ENCODE measurements at regions not wholly inside any gene's neighbourhood (a gene's known extent, or its start where the extent isn't known, plus 50 kb on each side); places are given as distances from the start of the nearest gene placed in this dataset.

DNA sequence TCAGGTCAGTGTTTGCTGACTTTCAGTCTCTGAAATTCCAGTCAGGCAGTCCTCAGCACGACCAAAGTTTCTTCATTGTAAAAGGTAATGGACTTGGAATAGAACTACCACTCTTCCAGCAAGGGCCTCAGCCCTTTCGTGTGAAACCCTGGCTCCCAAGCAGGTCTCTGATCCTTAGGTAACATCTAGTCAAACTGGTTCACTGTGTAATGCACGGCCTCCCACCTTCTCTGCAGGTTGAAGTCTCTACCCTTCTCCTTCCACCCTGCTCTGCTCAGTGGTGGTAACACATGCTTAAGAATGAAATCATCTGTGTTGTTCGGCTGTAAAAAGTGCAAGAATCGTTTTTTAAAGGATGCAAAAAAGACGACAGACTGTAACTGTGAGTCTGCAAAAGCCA is 287.2 kb upstream of the POU3F2 start:
- DNase-seq (no peak), ATAC-seq (ENCODE audit: low read depth) (no peak)
- H3K4me1 Mint-ChIP-seq: no peaks in the 10 kb centered on the region
- no peaks in the 10 kb centered on the region for H3K36me3 Mint-ChIP-seq
- H3K4me3 Mint-ChIP-seq: no peak overlapping the region
- H3K27ac Mint-ChIP-seq: no peak overlapping the region
- no peaks in the 10 kb centered on the region for H3K27me3 Mint-ChIP-seq
- H3K9me3 Mint-ChIP-seq: no peaks in the 10 kb centered on the region
- POLR2A ChIA-PET: no interaction called here

DNA sequence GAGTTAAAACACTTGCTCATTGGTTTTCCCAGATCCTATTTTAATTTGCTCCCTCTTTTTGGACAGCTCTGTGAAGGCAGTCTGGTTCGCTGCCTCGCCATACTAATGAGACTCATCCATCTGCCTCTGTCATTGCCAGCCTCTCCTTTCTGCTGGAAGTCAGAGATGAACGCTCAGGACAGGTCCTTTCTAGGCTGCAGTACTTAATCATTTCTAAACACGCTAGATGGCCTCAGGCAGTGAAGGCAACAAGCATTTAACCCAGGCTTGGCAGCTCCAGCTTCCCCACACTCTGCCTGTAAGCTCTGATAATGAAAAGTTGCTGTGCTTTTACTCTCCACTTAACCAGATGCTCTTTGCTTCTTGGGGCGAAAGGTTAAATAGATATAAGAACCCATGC is 286.7 kb upstream of the POU3F2 start:
- H3K36me3 Mint-ChIP-seq: no peaks in the 10 kb centered on the region
- ATAC-seq (ENCODE audit: low read depth) (no peak), DNase-seq (no peak)
- H3K27ac Mint-ChIP-seq: no peak overlapping the region
- H3K9me3 Mint-ChIP-seq: no peaks in the 10 kb centered on the region
- H3K27me3 Mint-ChIP-seq: no peaks in the 10 kb centered on the region
- no peak overlapping the region for H3K4me3 Mint-ChIP-seq
- no peaks in the 10 kb centered on the region for H3K4me1 Mint-ChIP-seq
- POLR2A ChIA-PET: no interaction called here

- H3K36me3 Mint-ChIP-seq: no peaks in the 10 kb centered on the region
- ATAC-seq (ENCODE audit: low read depth) (no peak), DNase-seq (no peak)
- no peaks in the 10 kb centered on the region for H3K9me3 Mint-ChIP-seq
- H3K4me3 Mint-ChIP-seq: no peak overlapping the region
- POLR2A ChIA-PET: no interaction called here
- no peaks in the 10 kb centered on the region for H3K4me1 Mint-ChIP-seq
- no peak overlapping the region for H3K27ac Mint-ChIP-seq
- no peaks in the 10 kb centered on the region for H3K27me3 Mint-ChIP-seq
Observed at GRCh38 chr6:98548301-98548700, 286.1 kb upstream of the POU3F2 start.

DNA sequence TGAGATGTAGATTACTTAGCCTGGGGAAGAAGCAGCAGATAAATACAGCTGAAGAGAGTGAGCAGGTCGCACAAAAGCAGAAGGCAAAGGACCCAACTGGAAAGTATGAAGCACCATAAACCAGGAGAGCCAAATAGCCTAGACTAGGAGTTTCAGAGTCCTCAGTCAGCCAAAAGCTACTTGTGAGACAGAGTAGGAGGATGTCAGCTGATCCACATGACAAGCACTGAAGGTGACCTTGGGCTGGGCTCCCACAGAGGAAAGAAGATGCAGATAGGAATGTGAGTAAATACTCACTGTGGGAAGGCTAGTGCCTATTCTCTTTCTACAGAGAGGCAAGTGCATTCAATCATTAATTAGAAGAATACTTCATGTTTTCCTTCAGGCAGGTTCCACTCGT is 274.0 kb upstream of the POU3F2 start:
- no peak overlapping the region for H3K4me3 Mint-ChIP-seq
- H3K27ac Mint-ChIP-seq: no peak overlapping the region
- POLR2A ChIA-PET: no interaction called here
- no peaks in the 10 kb centered on the region for H3K36me3 Mint-ChIP-seq
- no peaks in the 10 kb centered on the region for H3K27me3 Mint-ChIP-seq
- H3K4me1 Mint-ChIP-seq: no peaks in the 10 kb centered on the region
- ATAC-seq (ENCODE audit: low read depth) (no peak), DNase-seq (no peak)
- H3K9me3 Mint-ChIP-seq: no peaks in the 10 kb centered on the region

GRCh38 chr6:98560841-98561240 is 273.5 kb upstream of the POU3F2 start:
- Mint-ChIP-seq H3K36me3 (no peaks in the 10 kb centered on the region), H3K9me3 (no peaks in the 10 kb centered on the region), H3K4me3 (no peak overlapping the region), H3K4me1 (no peaks in the 10 kb centered on the region), H3K27me3 (no peaks in the 10 kb centered on the region), H3K27ac (no peak overlapping the region)
- POLR2A ChIA-PET: no interaction called here
- DNase-seq (no peak), ATAC-seq (ENCODE audit: low read depth) (no peak)

DNA sequence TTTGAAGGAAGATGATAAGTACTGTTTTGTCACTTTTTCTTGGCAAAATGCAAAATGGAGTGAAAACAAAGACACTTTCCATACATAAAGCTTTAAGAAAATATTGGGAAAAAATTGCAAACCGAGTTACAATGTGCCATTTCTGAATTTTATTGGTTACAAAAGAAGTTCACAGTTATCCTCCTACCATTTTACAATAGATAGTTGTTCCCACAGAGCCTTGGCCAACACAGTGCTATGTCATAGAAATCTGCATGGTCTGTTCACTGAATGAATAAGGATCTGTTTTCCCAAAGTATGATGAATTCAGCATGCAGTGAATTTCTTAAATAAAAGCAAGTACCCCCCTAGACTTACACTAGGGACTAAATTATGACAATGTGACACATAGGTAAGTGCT is 268.2 kb upstream of the POU3F2 start:
- H3K4me3 Mint-ChIP-seq: no peak overlapping the region
- no peaks in the 10 kb centered on the region for H3K27me3 Mint-ChIP-seq
- no peaks in the 10 kb centered on the region for H3K4me1 Mint-ChIP-seq
- H3K9me3 Mint-ChIP-seq: no peaks in the 10 kb centered on the region
- ATAC-seq (ENCODE audit: low read depth) (no peak), DNase-seq (no peak)
- no peaks in the 10 kb centered on the region for H3K36me3 Mint-ChIP-seq
- H3K27ac Mint-ChIP-seq: no peak overlapping the region
- POLR2A ChIA-PET: no interaction called here

DNA sequence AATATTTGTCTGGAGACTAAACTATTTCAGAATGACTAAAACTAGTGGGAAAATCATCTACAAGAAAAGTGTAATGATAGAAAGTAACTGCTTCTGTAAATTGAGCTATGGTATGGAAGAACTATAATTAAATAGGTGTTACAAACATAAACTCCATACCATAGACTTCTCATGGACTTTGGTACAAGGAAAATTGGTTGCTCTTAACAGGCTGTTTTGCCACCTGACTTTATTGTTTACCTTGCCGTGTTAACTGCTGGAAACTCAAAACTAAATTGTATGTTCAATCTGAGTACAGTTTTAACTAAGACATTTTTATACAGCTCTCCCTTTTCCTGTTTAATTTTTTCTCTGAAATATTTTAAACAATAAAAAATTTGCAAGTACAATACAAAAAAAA is 261.8 kb upstream of the POU3F2 start:
- Mint-ChIP-seq H3K27ac (no peak overlapping the region), H3K9me3 (no peaks in the 10 kb centered on the region), H3K27me3 (no peaks in the 10 kb centered on the region), H3K4me3 (no peak overlapping the region), H3K36me3 (no peaks in the 10 kb centered on the region), H3K4me1 (no peaks in the 10 kb centered on the region)
- DNase-seq (no peak), ATAC-seq (ENCODE audit: low read depth) (no peak)
- POLR2A ChIA-PET: no interaction called here

- no peaks in the 10 kb centered on the region for H3K27me3 Mint-ChIP-seq
- no peak overlapping the region for H3K27ac Mint-ChIP-seq
Observed at GRCh38 chr6:98574984-98575383, 259.4 kb upstream of the POU3F2 start.

DNA sequence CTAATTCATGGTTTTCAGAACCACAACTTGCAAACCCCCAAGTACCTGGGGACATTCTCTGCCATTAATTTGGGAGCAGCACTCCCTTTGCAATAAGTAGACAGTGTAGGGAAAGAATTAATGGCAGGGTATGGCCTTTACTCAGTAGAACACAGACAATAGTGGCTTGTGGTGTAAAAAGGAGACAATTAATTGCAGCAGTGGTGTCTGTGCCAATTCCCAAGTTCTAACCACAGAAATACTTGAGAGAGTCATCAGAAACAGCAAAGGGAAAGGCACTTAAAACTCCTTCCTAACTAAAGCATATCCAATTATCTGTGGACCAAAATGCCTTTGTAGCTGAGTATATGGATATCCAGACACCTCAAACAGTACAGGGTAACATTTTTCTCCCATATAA is 257.6 kb upstream of the POU3F2 start:
- H3K27me3 Mint-ChIP-seq: no peaks in the 10 kb centered on the region
- H3K36me3 Mint-ChIP-seq: no peaks in the 10 kb centered on the region
- POLR2A ChIA-PET: no interaction called here
- H3K27ac Mint-ChIP-seq: no peak overlapping the region
- ATAC-seq (ENCODE audit: low read depth): no peak
- no peaks in the 10 kb centered on the region for H3K4me1 Mint-ChIP-seq
- no peaks in the 10 kb centered on the region for H3K9me3 Mint-ChIP-seq
- H3K4me3 Mint-ChIP-seq: no peak overlapping the region
- no peak for DNase-seq

More at GRCh38 chr6:98574984-98575383, 259.4 kb upstream of the POU3F2 start:
- H3K4me1 Mint-ChIP-seq: no peaks in the 10 kb centered on the region
- no peak overlapping the region for H3K4me3 Mint-ChIP-seq
- POLR2A ChIA-PET: no interaction called here
- DNase-seq (no peak), ATAC-seq (ENCODE audit: low read depth) (no peak)
- no peaks in the 10 kb centered on the region for H3K36me3 Mint-ChIP-seq
- no peaks in the 10 kb centered on the region for H3K9me3 Mint-ChIP-seq

GRCh38 chr6:98578016-98578415 is 256.4 kb upstream of the POU3F2 start:
- POLR2A ChIA-PET: no interaction called here
- no peaks in the 10 kb centered on the region for H3K4me1 Mint-ChIP-seq
- DNase-seq (no peak), ATAC-seq (ENCODE audit: low read depth) (no peak)
- H3K36me3 Mint-ChIP-seq: no peaks in the 10 kb centered on the region
- H3K4me3 Mint-ChIP-seq: no peak overlapping the region
- H3K27me3 Mint-ChIP-seq: no peaks in the 10 kb centered on the region
- no peaks in the 10 kb centered on the region for H3K9me3 Mint-ChIP-seq
- no peak overlapping the region for H3K27ac Mint-ChIP-seq

- no peaks in the 10 kb centered on the region for H3K36me3 Mint-ChIP-seq
- no peaks in the 10 kb centered on the region for H3K9me3 Mint-ChIP-seq
- DNase-seq: no peak
- no peak for ATAC-seq (ENCODE audit: low read depth)
- no peak overlapping the region for H3K27ac Mint-ChIP-seq
- H3K4me3 Mint-ChIP-seq: no peak overlapping the region
- H3K27me3 Mint-ChIP-seq: no peaks in the 10 kb centered on the region
- no peaks in the 10 kb centered on the region for H3K4me1 Mint-ChIP-seq
- POLR2A ChIA-PET: no interaction called here
Observed at GRCh38 chr6:98579079-98579478, 255.3 kb upstream of the POU3F2 start.

DNA sequence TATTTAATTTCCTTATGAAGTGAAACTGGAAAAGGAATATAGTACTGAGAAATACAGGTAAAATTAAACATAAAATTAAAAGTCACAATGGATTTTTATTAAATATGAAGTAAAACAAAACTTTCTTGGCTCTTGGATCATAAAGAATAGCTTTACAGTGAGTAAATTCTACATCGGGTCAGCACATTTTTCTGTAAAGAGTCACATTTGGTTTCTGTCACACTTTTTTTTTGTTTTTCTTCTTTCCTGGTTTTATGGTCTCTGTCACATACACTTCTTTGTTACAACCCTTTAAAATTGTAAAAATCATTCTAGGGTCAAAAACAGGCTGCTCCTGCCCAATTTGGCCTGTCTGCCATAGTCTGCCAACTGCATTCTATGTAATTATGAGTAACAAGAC is 254.4 kb upstream of the POU3F2 start:
- H3K27me3 Mint-ChIP-seq: no peaks in the 10 kb centered on the region
- no peak overlapping the region for H3K27ac Mint-ChIP-seq
- no peak overlapping the region for H3K4me3 Mint-ChIP-seq
- POLR2A ChIA-PET: no interaction called here
- H3K4me1 Mint-ChIP-seq: no peaks in the 10 kb centered on the region
- no peaks in the 10 kb centered on the region for H3K36me3 Mint-ChIP-seq
- H3K9me3 Mint-ChIP-seq: no peaks in the 10 kb centered on the region
- ATAC-seq (ENCODE audit: low read depth): no peak
- DNase-seq: no peak

- Mint-ChIP-seq H3K27ac (no peak overlapping the region), H3K9me3 (no peaks in the 10 kb centered on the region), H3K36me3 (no peaks in the 10 kb centered on the region), H3K27me3 (no peaks in the 10 kb centered on the region), H3K4me3 (no peak overlapping the region), H3K4me1 (no peaks in the 10 kb centered on the region)
- DNase-seq (no peak), ATAC-seq (ENCODE audit: low read depth) (no peak)
- POLR2A ChIA-PET: no interaction called here
Observed at GRCh38 chr6:98581705-98582104, 252.7 kb upstream of the POU3F2 start.

- Mint-ChIP-seq H3K27me3 (no peaks in the 10 kb centered on the region), H3K36me3 (no peaks in the 10 kb centered on the region), H3K4me3 (no peak overlapping the region), H3K4me1 (no peaks in the 10 kb centered on the region), H3K27ac (no peak overlapping the region), H3K9me3 (no peaks in the 10 kb centered on the region)
- POLR2A ChIA-PET: no interaction called here
- DNase-seq (no peak), ATAC-seq (ENCODE audit: low read depth) (no peak)
Observed at GRCh38 chr6:98583506-98583905, 250.9 kb upstream of the POU3F2 start.

DNA sequence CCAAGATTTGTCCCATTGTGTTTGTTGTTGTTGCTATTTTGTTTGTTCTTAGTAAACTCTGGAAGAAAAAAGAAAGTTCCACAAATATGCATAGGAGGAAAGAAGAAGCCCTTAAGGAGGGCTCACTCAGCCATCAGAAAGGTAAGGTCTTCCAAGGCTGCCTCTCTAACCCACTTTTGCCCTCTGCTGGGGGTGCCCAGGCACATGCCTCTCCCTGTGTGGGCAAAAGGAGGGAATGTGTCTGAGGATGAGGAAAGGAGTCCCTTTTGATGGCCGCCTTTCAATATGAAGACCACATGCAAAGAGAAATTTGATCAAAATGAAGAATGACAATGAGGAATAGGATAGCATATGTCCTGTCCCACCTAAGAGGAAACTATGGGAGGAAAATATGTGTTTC is 248.2 kb upstream of the POU3F2 start:
- no peak for DNase-seq
- no peaks in the 10 kb centered on the region for H3K27me3 Mint-ChIP-seq
- no peak for ATAC-seq (ENCODE audit: low read depth)
- H3K4me3 Mint-ChIP-seq: no peak overlapping the region
- no peaks in the 10 kb centered on the region for H3K4me1 Mint-ChIP-seq
- POLR2A ChIA-PET: no interaction called here
- H3K36me3 Mint-ChIP-seq: no peaks in the 10 kb centered on the region
- H3K9me3 Mint-ChIP-seq: no peaks in the 10 kb centered on the region
- no peak overlapping the region for H3K27ac Mint-ChIP-seq
